ENCODE measurements at regions not wholly inside any gene's neighbourhood (a gene's known extent, or its start where the extent isn't known, plus 50 kb on each side); places are given as distances from the start of the nearest gene placed in this dataset.

DNA sequence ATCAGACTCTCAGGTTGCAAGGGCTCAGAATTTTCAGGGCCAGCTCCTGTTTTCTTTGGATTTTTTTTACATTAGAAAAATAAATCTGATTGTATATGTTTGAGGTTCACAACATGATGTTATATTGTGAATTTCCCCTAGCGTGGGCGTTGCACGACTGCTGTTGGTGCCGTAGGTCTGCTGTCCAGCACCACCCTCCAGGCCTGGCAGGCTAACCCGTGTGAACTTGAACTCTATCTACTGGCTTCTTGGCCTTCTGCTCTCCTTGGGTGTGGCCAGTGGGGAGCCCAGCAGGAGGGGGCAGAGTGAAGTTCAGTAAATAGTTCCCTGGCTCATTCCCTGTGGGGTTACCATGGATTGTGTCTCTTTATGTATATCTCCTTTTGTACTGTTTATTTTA lies 80.5 kb upstream of the RORA start:
- TF ChIP-seq ELF4 (IDR thresholded peaks at IDR 0.05): no peak
- no peak for TF ChIP-seq SP1 (IDR thresholded peaks at IDR 0.05)
- no peak for TF ChIP-seq LEF1 (IDR thresholded peaks at IDR 0.05; ENCODE audit: borderline replicate concordance)
- TF ChIP-seq FOXA1 (IDR thresholded peaks at IDR 0.05): no peak
- no peak for TF ChIP-seq FOXK2 (IDR thresholded peaks at IDR 0.05)
- TF ChIP-seq, protein P1, sequence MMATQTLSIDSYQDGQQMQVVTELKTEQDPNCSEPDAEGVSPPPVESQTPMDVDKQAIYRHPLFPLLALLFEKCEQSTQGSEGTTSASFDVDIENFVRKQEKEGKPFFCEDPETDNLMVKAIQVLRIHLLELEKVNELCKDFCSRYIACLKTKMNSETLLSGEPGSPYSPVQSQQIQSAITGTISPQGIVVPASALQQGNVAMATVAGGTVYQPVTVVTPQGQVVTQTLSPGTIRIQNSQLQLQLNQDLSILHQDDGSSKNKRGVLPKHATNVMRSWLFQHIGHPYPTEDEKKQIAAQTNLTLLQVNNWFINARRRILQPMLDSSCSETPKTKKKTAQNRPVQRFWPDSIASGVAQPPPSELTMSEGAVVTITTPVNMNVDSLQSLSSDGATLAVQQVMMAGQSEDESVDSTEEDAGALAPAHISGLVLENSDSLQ (IDR thresholded peaks at IDR 0.05): no peak
- TF ChIP-seq SUZ12 (IDR thresholded peaks at IDR 0.05): no peak
- TF ChIP-seq ZNF384 (IDR thresholded peaks at IDR 0.05): no peak
- TF ChIP-seq TARDBP (IDR thresholded peaks at IDR 0.05): no peak
- TF ChIP-seq FOXM1 (IDR thresholded peaks at IDR 0.05; ENCODE audit: borderline replicate concordance): no peak

All from HEK293T (cell line).